Liver (tissue), 8 donors: ENCODE measurements at regions not wholly inside any gene's neighbourhood (a gene's known extent, or its start where the extent isn't known, plus 50 kb on each side); places are given as distances from the start of the nearest gene placed in this dataset.

Source experiments
- DNase-seq: peaks from one replicate; pipeline ENCODE4 v3.0.0-alpha.2; 2017; ENCODE audit warnings: low spot score
- H3K27ac ChIP-seq, 2 donors: one replicate each; pipeline ENCODE4 v1.7.0; 2013; ENCODE audit warnings: inconsistent platforms in 2 of 2, low read length in 2 of 2, control low read depth in 1 of 2, low read depth in 1 of 2, mild to moderate bottlenecking in 1 of 2
- H3K27me3 ChIP-seq, 4 donors: one replicate each; pipeline versions ENCODE4 v1.6.1 to v1.7.0; 2013; ENCODE audit warnings: low read length in 3 of 4, inconsistent platforms in 1 of 4, mild to moderate bottlenecking in 1 of 4, moderate library complexity in 1 of 4; ENCODE audit not compliant: control insufficient read depth in 4 of 4, insufficient read depth in 4 of 4
- H3K36me3 ChIP-seq, 4 donors: one replicate each; pipeline versions ENCODE4 v1.6.1 to v1.7.0; 2013; ENCODE audit warnings: low read length in 3 of 4, mild to moderate bottlenecking in 3 of 4, low read depth in 1 of 4, moderate library complexity in 1 of 4; ENCODE audit not compliant: control insufficient read depth in 4 of 4, insufficient read depth in 3 of 4
- H3K4me1 ChIP-seq, 4 donors: one replicate each; pipeline versions ENCODE4 v1.6.1 to v1.7.0; 2013; ENCODE audit warnings: low read length in 3 of 4, mild to moderate bottlenecking in 3 of 4, moderate library complexity in 1 of 4; ENCODE audit not compliant: control insufficient read depth in 4 of 4, insufficient read depth in 4 of 4
- H3K4me3 ChIP-seq, 3 donors: one replicate each; pipeline versions ENCODE4 v1.6.1 to v1.7.0; 2013; ENCODE audit warnings: low read length in 3 of 3, control low read depth in 1 of 3, low read depth in 1 of 3, mild to moderate bottlenecking in 1 of 3
- H3K9ac ChIP-seq, 2 donors: one replicate each; pipeline ENCODE4 v1.7.0; 2013; ENCODE audit warnings: low read length in 2 of 2, mild to moderate bottlenecking in 2 of 2, moderate library complexity in 2 of 2, control low read depth in 1 of 2, low read depth in 1 of 2
- H3K9me3 ChIP-seq, 4 donors: one replicate each; pipeline versions ENCODE4 v1.6.1 to v1.7.0; 2013; ENCODE audit warnings: low read length in 3 of 4; ENCODE audit not compliant: control insufficient read depth in 4 of 4
- ATF3 ChIP-seq: IDR thresholded peaks from 2 replicates; pipeline ENCODE4 v1.6.1; 2016; ENCODE audit warnings: antibody characterized with exemption
- CTCF ChIP-seq: fragments of 150-350 bp; IDR thresholded peaks from 2 replicates; pipeline ENCODE4 v1.5.1; 2017; ENCODE audit warnings: improper control_type of control experiment, low read depth, low read length; ENCODE audit not compliant: missing input control
- EGR1 ChIP-seq, 2 donors: IDR thresholded peaks; 2 replicates each; pipeline ENCODE4 v1.6.1; 2016 to 2018; ENCODE audit warnings: antibody characterized with exemption in 2 of 2, low read depth in 2 of 2
- FOXA1 ChIP-seq: IDR thresholded peaks from 2 replicates; pipeline ENCODE4 v1.6.1; 2016; ENCODE audit warnings: antibody characterized with exemption
- FOXA2 ChIP-seq: IDR thresholded peaks from 2 replicates; pipeline ENCODE4 v1.6.1; 2016; ENCODE audit warnings: antibody characterized with exemption
- GABPA ChIP-seq, 2 donors: IDR thresholded peaks in 1 of 2; conservative IDR thresholded peaks in 1 of 2; 2 replicates each; pipeline ENCODE4 v1.6.1; 2016; ENCODE audit warnings: antibody characterized with exemption in 2 of 2, mild to moderate bottlenecking in 1 of 2, moderate library complexity in 1 of 2
- HNF4A ChIP-seq, 2 donors: conservative IDR thresholded peaks; 2 replicates each; pipeline ENCODE4 v1.6.1; 2016; ENCODE audit warnings: antibody characterized with exemption in 2 of 2, mild to moderate bottlenecking in 2 of 2
- HNF4G ChIP-seq: IDR thresholded peaks from 2 replicates; pipeline ENCODE4 v1.6.1; 2016; ENCODE audit warnings: antibody characterized with exemption
- JUND ChIP-seq, 2 donors: IDR thresholded peaks; 2 replicates each; pipeline ENCODE4 v1.6.1; 2016; ENCODE audit warnings: antibody characterized with exemption in 2 of 2
- NR2F2 ChIP-seq: IDR thresholded peaks from 2 replicates; pipeline ENCODE4 v1.6.1; 2016; ENCODE audit warnings: antibody characterized with exemption
- RAD21 ChIP-seq, 2 donors: IDR thresholded peaks; 2 replicates each; pipeline ENCODE4 v1.6.1; 2016; ENCODE audit warnings: antibody characterized with exemption in 2 of 2, mild to moderate bottlenecking in 2 of 2
- REST ChIP-seq: IDR thresholded peaks from 2 replicates; pipeline ENCODE4 v1.6.1; 2016; ENCODE audit warnings: antibody characterized with exemption, mild to moderate bottlenecking
- RXRA ChIP-seq, 2 donors: IDR thresholded peaks; 2 replicates each; pipeline ENCODE4 v1.6.1; 2017 to 2018; ENCODE audit warnings: antibody characterized with exemption in 2 of 2, mild to moderate bottlenecking in 1 of 2
- SP1 ChIP-seq: IDR thresholded peaks from 2 replicates; pipeline ENCODE4 v1.6.1; 2018; ENCODE audit warnings: antibody characterized with exemption, mild to moderate bottlenecking
- YY1 ChIP-seq: IDR thresholded peaks from 2 replicates; pipeline ENCODE4 v1.6.1; 2016; ENCODE audit warnings: antibody characterized with exemption, mild to moderate bottlenecking
- WGBS: extraction: QIAGEN DNeasy Blood & Tissue Kit; methylation state at CpG from one replicate; pipeline ENCODE4 v1.1.7; 2013; 5-methylcytosine and 5-hydroxymethylcytosine counted together
- TF ChIP-seq, protein P1 (sequence below): IDR thresholded peaks from 2 replicates; pipeline ENCODE4 v1.6.1; 2016; ENCODE audit warnings: antibody characterized with exemption
- TF ChIP-seq, protein P2 (sequence below): IDR thresholded peaks from 2 replicates; pipeline ENCODE4 v1.6.1; 2016; ENCODE audit warnings: antibody characterized with exemption
- donor health status: healthy.
- donor health status: healthy.
- donor health status: healthy.
- donor health status: healthy.
- donor health status: healthy.

- no peaks in the 10 kb centered on the region for H3K36me3 ChIP-seq
- H3K4me1 ChIP-seq: no peaks in the 10 kb centered on the region
- H3K27me3 ChIP-seq: peaks cover 0 to 2% (median 0%) of the 10 kb centered on the region in 4 donors
- no peaks in the 10 kb centered on the region for H3K9me3 ChIP-seq
- DNase-seq: no peak
- no peak overlapping the region for H3K27ac ChIP-seq
- TF ChIP-seq YY1 (no peak), JUND (IDR thresholded peaks at IDR 0.05) (no peak), ATF3 (no peak), REST (no peak), FOXA1 (no peak), HNF4G (no peak), FOXA2 (no peak)
- no peak overlapping the region for H3K9ac ChIP-seq
- no peak overlapping the region for H3K4me3 ChIP-seq
Measured at GRCh38 chr13:37230346-37230745, 124.9 kb upstream of the CSNK1A1L start.

DNA sequence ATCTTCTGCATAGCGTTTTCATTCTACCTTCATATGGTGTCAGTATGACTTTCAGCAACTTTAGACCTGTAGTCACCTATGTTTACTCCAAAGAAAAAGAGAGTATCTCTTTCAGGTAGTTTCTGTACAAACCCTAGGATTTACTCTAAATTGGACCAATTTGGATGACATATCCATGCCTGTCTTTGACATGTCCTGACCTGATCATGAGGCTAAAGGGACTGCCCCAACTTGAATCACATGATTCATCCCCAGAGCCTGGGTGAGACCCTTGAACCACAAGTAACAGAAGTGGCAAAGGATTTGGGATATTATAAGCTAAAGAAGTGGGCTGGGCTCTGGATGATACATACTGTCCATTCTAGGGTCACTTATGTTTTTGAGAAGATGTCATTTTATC, 124.5 kb upstream of the CSNK1A1L start:
- no peaks in the 10 kb centered on the region for H3K9me3 ChIP-seq
- DNase-seq: no peak
- no peak overlapping the region for H3K4me3 ChIP-seq
- H3K9ac ChIP-seq: no peak overlapping the region
- WGBS: 24% methylated on average over 1 of the region's 1 CpG
- no peaks in the 10 kb centered on the region for H3K4me1 ChIP-seq
- H3K27ac ChIP-seq: no peak overlapping the region
- no peak for TF ChIP-seq GABPA (IDR thresholded peaks at IDR 0.05 in 1 of 2, conservative IDR thresholded peaks at IDR 0.05 in 1 of 2)
- no peak for TF ChIP-seq SP1
- no peak for TF ChIP-seq ATF3
- no peak for TF ChIP-seq RXRA (IDR thresholded peaks at IDR 0.05)
- no peak for TF ChIP-seq HNF4G
- no peak for TF ChIP-seq EGR1 (IDR thresholded peaks at IDR 0.05; ENCODE audit: low read depth in 2 of 2)
- no peak for TF ChIP-seq FOXA2
- TF ChIP-seq YY1: no peak
- TF ChIP-seq, protein P1, sequence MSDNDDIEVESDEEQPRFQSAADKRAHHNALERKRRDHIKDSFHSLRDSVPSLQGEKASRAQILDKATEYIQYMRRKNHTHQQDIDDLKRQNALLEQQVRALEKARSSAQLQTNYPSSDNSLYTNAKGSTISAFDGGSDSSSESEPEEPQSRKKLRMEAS: no peak
- no peak for TF ChIP-seq FOXA1
- no peak for TF ChIP-seq RAD21 (IDR thresholded peaks at IDR 0.05)
- no peak for TF ChIP-seq CTCF
- TF ChIP-seq, protein P2, sequence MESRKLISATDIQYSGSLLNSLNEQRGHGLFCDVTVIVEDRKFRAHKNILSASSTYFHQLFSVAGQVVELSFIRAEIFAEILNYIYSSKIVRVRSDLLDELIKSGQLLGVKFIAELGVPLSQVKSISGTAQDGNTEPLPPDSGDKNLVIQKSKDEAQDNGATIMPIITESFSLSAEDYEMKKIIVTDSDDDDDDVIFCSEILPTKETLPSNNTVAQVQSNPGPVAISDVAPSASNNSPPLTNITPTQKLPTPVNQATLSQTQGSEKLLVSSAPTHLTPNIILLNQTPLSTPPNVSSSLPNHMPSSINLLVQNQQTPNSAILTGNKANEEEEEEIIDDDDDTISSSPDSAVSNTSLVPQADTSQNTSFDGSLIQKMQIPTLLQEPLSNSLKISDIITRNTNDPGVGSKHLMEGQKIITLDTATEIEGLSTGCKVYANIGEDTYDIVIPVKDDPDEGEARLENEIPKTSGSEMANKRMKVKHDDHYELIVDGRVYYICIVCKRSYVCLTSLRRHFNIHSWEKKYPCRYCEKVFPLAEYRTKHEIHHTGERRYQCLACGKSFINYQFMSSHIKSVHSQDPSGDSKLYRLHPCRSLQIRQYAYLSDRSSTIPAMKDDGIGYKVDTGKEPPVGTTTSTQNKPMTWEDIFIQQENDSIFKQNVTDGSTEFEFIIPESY: no peak
- no peak for TF ChIP-seq JUND (IDR thresholded peaks at IDR 0.05)
- TF ChIP-seq HNF4A (conservative IDR thresholded peaks at IDR 0.05): no peak
- TF ChIP-seq REST: no peak
- TF ChIP-seq NR2F2: no peak
- peaks cover 0 to 3% (median 0%) of the 10 kb centered on the region in 4 donors for H3K27me3 ChIP-seq
- no peaks in the 10 kb centered on the region for H3K36me3 ChIP-seq
